DND-41 (cell line): ENCODE measurements at regions not wholly inside any gene's neighbourhood (a gene's known extent, or its start where the extent isn't known, plus 50 kb on each side); places are given as distances from the start of the nearest gene placed in this dataset.

Experiments used
- EZH2 ChIP-seq: IDR thresholded peaks from 3 replicates; pipeline ENCODE4 v1.6.1; 2012; ENCODE audit warnings: borderline replicate concordance, low read depth, mild to moderate bottlenecking, moderate library complexity, low read length, inconsistent platforms; ENCODE audit not compliant: severe bottlenecking
- TF ChIP-seq, protein P1 (sequence below): IDR thresholded peaks from 2 replicates; pipeline ENCODE4 v1.5.1; 2012; ENCODE audit warnings: borderline replicate concordance, low read length, moderate library complexity, mild to moderate bottlenecking; ENCODE audit not compliant: poor library complexity, severe bottlenecking; ENCODE audit errors: extremely low read depth

DNA sequence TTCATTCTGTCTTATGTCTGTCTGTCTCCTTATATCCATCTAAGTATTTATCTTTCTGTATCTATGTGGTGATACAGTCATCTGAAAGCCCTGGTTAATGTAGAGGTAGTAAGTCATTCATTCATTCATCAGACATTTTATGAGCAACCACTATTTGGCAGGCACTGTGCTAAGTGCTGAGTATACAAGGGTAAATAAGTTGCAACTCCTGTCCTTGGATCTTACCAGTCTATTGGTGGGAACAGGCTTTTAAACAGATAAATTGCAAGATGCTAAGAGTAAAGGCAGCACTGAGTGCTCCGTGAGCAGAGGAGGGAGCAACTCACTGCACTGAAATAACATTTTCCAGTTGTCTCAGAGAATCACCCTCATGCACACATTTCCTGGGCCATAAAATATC, 68.6 kb downstream of the TMEM30B start:
- TF ChIP-seq, protein P1, sequence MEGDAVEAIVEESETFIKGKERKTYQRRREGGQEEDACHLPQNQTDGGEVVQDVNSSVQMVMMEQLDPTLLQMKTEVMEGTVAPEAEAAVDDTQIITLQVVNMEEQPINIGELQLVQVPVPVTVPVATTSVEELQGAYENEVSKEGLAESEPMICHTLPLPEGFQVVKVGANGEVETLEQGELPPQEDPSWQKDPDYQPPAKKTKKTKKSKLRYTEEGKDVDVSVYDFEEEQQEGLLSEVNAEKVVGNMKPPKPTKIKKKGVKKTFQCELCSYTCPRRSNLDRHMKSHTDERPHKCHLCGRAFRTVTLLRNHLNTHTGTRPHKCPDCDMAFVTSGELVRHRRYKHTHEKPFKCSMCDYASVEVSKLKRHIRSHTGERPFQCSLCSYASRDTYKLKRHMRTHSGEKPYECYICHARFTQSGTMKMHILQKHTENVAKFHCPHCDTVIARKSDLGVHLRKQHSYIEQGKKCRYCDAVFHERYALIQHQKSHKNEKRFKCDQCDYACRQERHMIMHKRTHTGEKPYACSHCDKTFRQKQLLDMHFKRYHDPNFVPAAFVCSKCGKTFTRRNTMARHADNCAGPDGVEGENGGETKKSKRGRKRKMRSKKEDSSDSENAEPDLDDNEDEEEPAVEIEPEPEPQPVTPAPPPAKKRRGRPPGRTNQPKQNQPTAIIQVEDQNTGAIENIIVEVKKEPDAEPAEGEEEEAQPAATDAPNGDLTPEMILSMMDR, result no peak
- no peak for TF ChIP-seq EZH2
